OCI-LY7 (cell line): ENCODE measurements at regions not wholly inside any gene's neighbourhood (a gene's known extent, or its start where the extent isn't known, plus 50 kb on each side); places are given as distances from the start of the nearest gene placed in this dataset.

Source experiments
- BruUV-seq: library from RNA; stranded (reverse); fragments of 400-500 nt; replicated peaks from 2 replicates; lab custom pipeline; 2021; lab: Mats Ljungman, UMichigan
- CTCF ChIA-PET: fragments of 300-600 bp; sonication (Branson Sonifier 250); formaldehyde crosslinking; loops from one replicate; lab custom pipeline; 2022; ENCODE audit warnings: antibody characterized with exemption; ENCODE audit not compliant: unreplicated experiment; lab: Charles Lee
- POLR2A ChIA-PET: fragments of 300-600 bp; sonication (Branson Sonifier 250); formaldehyde crosslinking; loops from one replicate; lab custom pipeline; 2022; ENCODE audit warnings: antibody characterized with exemption; lab: Charles Lee
- DNase-seq: peaks from one replicate; pipeline ENCODE4 v3.0.0-alpha.2; 2015; ENCODE audit warnings: low spot score
- H2AFZ ChIP-seq: fragments of 200-600 bp; sonication (generic), shearing (Covaris generic); 2 replicates; pipeline ENCODE4 v1.6.1; 2014; ENCODE audit warnings: mild to moderate bottlenecking, antibody characterized with exemption, low read length, moderate library complexity
- H3K27ac ChIP-seq: fragments of 200-600 bp; sonication (generic); 2 replicates; pipeline ENCODE4 v1.5.1; 2014; ENCODE audit warnings: mixed run types, low read depth, mild to moderate bottlenecking, moderate library complexity, low read length, inconsistent platforms; ENCODE audit not compliant: poor library complexity, severe bottlenecking
- H3K36me3 ChIP-seq: fragments of 200-600 bp; sonication (generic); 2 replicates; pipeline ENCODE4 v1.6.1; 2014; ENCODE audit warnings: mild to moderate bottlenecking, antibody characterized with exemption, low read length, moderate library complexity, mixed read lengths; ENCODE audit not compliant: insufficient read depth
- H3K4me1 ChIP-seq: fragments of 200-600 bp; sonication (generic); 2 replicates; pipeline ENCODE4 v1.5.1; 2014; ENCODE audit warnings: mild to moderate bottlenecking, low read length; ENCODE audit not compliant: insufficient read depth, poor library complexity, severe bottlenecking
- H3K4me2 ChIP-seq: fragments of 200-600 bp; sonication (generic); 2 replicates; pipeline ENCODE4 v1.6.1; 2014; ENCODE audit warnings: mild to moderate bottlenecking, low read length
- H3K4me3 ChIP-seq: fragments of 200-600 bp; sonication (generic); 2 replicates; pipeline ENCODE4 v1.5.1; 2014; ENCODE audit warnings: mild to moderate bottlenecking, low read depth, low read length; ENCODE audit not compliant: poor library complexity, severe bottlenecking
- H3K79me2 ChIP-seq: fragments of 200-600 bp; sonication (generic); 2 replicates; pipeline ENCODE4 v1.6.1; 2016; ENCODE audit warnings: low read depth, mild to moderate bottlenecking, low read length, moderate library complexity, mixed read lengths; ENCODE audit not compliant: insufficient read depth
- H3K9me2 ChIP-seq: fragments of 200-600 bp; sonication (generic); 2 replicates; pipeline ENCODE4 v1.6.1; 2016; ENCODE audit warnings: mild to moderate bottlenecking, low read length, mixed read lengths; ENCODE audit not compliant: insufficient read depth
- H3K9me3 ChIP-seq: fragments of 200-600 bp; sonication (generic); 2 replicates; pipeline ENCODE4 v1.6.1; 2014; ENCODE audit warnings: mild to moderate bottlenecking, mixed run types, low read length, mixed read lengths
- H4K20me1 ChIP-seq: fragments of 200-600 bp; sonication (generic); 2 replicates; pipeline ENCODE4 v1.6.1; 2014; ENCODE audit warnings: mild to moderate bottlenecking, antibody characterized with exemption, low read length, moderate library complexity, mixed read lengths; ENCODE audit not compliant: insufficient read depth
- EZH2phosphoT487 ChIP-seq: fragments of 200-600 bp; sonication (generic); IDR thresholded peaks from 2 replicates; pipeline ENCODE4 v1.6.1; 2018; ENCODE audit warnings: low read depth, borderline replicate concordance, mild to moderate bottlenecking, mixed run types, antibody characterized with exemption, low read length, moderate library complexity, mixed read lengths
- intact Hi-C: fragments of 100-400 bp; cut with micrococcal nuclease; formaldehyde crosslinking; loops from one replicate; pipeline ENCODE4 v1.10.0; 2022; ENCODE audit not compliant: unreplicated experiment
- TF ChIP-seq, protein P1 (sequence below): fragments of 200-600 bp; sonication (generic); conservative IDR thresholded peaks from 2 replicates; pipeline ENCODE4 v1.5.1; 2014; ENCODE audit warnings: mild to moderate bottlenecking, antibody characterized with exemption, low read length, moderate library complexity, mixed read lengths

DNA sequence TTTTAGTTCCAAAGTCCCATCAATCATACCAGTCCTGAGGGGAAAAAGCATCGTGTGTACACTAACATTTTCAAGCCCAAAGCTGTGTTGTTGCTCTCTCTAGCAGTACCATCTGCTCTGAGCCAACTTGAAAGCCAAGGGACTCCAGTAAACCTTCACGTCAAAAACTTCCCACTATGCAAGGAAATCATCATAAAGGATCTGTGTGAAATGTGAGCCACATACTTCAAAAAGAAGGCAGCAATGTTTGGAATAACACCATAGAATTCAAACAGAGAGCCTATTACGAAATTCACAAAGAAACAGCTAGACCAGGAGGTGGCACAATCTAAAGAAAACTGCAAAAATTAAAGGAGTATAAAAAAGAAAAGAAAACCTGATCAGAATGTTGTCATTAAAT lies 399.8 kb upstream of the EPHA7 start:
- Histone ChIP-seq H3K27ac (no peak overlapping the region), H3K79me2 (no peaks in the 10 kb centered on the region), H4K20me1 (no peaks in the 10 kb centered on the region), H3K4me3 (no peak overlapping the region), H2AFZ (no peak overlapping the region), H3K9me3 (no peaks in the 10 kb centered on the region), H3K36me3 (no peaks in the 10 kb centered on the region), H3K9me2 (no peaks in the 10 kb centered on the region), H3K4me2 (no peak overlapping the region), H3K4me1 (no peaks in the 10 kb centered on the region)
- BruUV-seq, result no TSS peak
- TF ChIP-seq EZH2phosphoT487, result no peak
- TF ChIP-seq, protein P1, sequence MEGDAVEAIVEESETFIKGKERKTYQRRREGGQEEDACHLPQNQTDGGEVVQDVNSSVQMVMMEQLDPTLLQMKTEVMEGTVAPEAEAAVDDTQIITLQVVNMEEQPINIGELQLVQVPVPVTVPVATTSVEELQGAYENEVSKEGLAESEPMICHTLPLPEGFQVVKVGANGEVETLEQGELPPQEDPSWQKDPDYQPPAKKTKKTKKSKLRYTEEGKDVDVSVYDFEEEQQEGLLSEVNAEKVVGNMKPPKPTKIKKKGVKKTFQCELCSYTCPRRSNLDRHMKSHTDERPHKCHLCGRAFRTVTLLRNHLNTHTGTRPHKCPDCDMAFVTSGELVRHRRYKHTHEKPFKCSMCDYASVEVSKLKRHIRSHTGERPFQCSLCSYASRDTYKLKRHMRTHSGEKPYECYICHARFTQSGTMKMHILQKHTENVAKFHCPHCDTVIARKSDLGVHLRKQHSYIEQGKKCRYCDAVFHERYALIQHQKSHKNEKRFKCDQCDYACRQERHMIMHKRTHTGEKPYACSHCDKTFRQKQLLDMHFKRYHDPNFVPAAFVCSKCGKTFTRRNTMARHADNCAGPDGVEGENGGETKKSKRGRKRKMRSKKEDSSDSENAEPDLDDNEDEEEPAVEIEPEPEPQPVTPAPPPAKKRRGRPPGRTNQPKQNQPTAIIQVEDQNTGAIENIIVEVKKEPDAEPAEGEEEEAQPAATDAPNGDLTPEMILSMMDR, result no peak
- CTCF ChIA-PET, result no interaction called here
- POLR2A ChIA-PET, result interaction anchor here (0.6 to 0.7 kb wide), 2 partner anchors 24 to 61 kb away, joined by 4 to 5 read pairs; no protein-coding TSS in a partner anchor
- intact Hi-C loops, result no loop called here
- DNase-seq, result no peak

DNA sequence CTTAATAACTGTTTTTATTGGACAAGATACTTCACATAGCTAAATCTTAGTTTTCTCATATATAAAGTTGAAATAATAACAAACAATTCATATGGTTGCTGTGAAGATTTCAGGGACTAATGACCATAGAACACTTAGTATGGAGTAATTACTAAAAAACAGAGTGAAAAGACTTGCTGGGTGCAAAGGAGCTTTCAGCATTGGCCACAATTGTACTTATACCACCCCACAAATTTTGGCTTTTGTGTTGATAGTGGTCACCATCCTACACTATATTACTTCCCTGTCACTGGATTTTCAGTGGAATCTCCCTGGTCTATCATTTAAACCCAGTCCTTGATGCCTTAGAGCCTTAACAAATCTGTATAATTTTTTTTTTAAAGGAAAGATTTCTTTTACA lies 398.6 kb upstream of the EPHA7 start:
- no TSS peak for BruUV-seq
- Histone ChIP-seq H3K27ac (no peak overlapping the region), H3K36me3 (no peaks in the 10 kb centered on the region), H3K9me3 (no peaks in the 10 kb centered on the region), H3K4me1 (no peaks in the 10 kb centered on the region), H4K20me1 (no peaks in the 10 kb centered on the region), H3K4me2 (no peak overlapping the region), H3K79me2 (no peaks in the 10 kb centered on the region), H2AFZ (no peak overlapping the region), H3K4me3 (no peak overlapping the region), H3K9me2 (no peaks in the 10 kb centered on the region)
- TF ChIP-seq, protein P1, result no peak
- no peak for TF ChIP-seq EZH2phosphoT487
- ChIA-PET CTCF (no interaction called here), POLR2A (no interaction called here)
- DNase-seq, result no peak
- intact Hi-C loops, result no loop called here

DNA sequence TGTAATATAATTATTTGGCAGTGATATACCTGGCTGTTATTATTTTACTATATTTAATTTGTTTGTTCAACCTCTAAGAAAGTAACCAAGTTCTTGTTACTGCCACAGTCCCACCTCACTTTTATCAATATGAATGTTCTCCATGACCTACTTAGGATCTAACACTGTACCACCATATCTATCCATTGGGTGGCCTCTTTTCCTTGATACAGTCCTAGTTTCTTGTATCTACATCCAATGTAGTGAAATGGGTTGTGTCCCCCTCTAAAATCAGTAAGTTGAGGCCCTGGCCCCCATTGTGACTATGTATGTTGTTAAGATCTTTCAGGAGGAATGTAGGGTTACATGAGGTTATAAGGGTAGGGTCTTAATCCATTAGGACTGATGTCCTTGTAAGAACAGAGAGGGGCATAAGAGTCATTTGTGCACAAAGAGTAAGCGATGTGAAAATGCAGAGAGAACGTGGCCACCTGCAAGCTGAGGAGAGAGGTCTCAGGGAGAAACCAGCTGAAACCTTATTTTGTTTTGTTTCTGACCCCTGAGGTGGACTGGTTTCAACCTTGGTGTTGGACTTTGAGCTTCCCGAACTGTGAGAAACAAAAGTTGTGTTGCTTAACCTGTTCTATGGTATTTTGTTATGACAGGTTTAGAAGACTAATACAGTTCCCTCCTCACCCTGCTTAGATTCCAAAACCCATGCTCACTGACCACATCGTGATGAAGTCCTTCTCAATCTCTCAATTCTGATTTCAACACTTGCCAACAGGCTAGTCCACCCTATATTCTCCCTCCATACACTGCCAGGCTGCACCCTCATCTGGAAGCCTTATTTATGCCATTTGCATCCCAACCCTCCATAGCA lies 387.3 kb upstream of the EPHA7 start:
- TF ChIP-seq, protein P1, result no peak
- TF ChIP-seq EZH2phosphoT487, result no peak
- H3K9me3 ChIP-seq, result no peaks in the 10 kb centered on the region
- H3K36me3 ChIP-seq, result no peaks in the 10 kb centered on the region
- no peak overlapping the region for H2AFZ ChIP-seq
- ChIA-PET POLR2A (no interaction called here), CTCF (no interaction called here)
- no TSS peak for BruUV-seq
- H4K20me1 ChIP-seq, result no peaks in the 10 kb centered on the region
- DNase-seq, result no peak
- H3K27ac ChIP-seq, result no peak overlapping the region
- H3K4me3 ChIP-seq, result no peak overlapping the region
- no peaks in the 10 kb centered on the region for H3K79me2 ChIP-seq
- no peaks in the 10 kb centered on the region for H3K4me1 ChIP-seq
- H3K9me2 ChIP-seq, result no peaks in the 10 kb centered on the region
- no peak overlapping the region for H3K4me2 ChIP-seq
- intact Hi-C loops, result no loop called here
